ENCODE measurements at regions not wholly inside any gene's neighbourhood (a gene's known extent, or its start where the extent isn't known, plus 50 kb on each side); places are given as distances from the start of the nearest gene placed in this dataset.

DNA sequence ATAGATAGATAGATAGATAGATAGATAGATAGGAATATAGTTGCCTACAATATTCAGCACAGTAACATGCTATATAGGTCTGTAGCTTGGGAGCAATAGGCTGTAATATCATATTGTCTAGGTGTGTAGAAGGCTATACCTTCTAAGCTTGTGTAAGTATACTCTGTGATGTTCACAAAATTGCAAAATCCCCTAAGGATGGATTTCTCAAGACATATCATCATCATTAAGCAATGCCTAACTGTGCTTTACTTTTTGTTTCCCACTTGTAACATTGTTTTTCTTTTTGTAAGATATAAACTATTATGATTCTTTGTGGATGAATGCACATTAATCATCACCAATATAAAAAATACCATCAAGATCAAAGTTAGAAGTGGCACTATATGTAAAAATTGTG is 1905.6 kb downstream of the NCAM2 start:
- Histone ChIP-seq H3K9me3 (no peaks in the 10 kb centered on the region), H3K27ac (ENCODE audit: low read length) (no peak overlapping the region), H3K4me3 (ENCODE audit: control insufficient read depth in 1 of 2, extremely low read depth in 1 of 2, low read length in 1 of 2) (no peak overlapping the region), H3K36me3 (ENCODE audit: control insufficient read depth in 2 of 2, extremely low read depth in 1 of 2, insufficient read depth in 1 of 2, low read length in 1 of 2) (no peaks in the 10 kb centered on the region), H3K27me3 (replicated peaks in 1 of 2; ENCODE audit: control insufficient read depth in 2 of 2, extremely low read depth in 1 of 2, insufficient read depth in 2 of 2, low read length in 1 of 2) (no peaks in the 10 kb centered on the region), H3K4me1 (ENCODE audit: control insufficient read depth in 1 of 2, extremely low read depth in 1 of 2, insufficient read depth in 2 of 2, low read length in 2 of 2) (no peaks in the 10 kb centered on the region)
- Mint-ChIP-seq H3K27me3 (no peaks in the 10 kb centered on the region), H3K4me1 (no peaks in the 10 kb centered on the region), H3K27ac (no peak overlapping the region), H3K36me3 (no peaks in the 10 kb centered on the region), H3K9me3 (no peaks in the 10 kb centered on the region), H3K4me3 (no peak overlapping the region)
- ATAC-seq (replicated peaks in 1 of 4) (no peak), DNase-seq (no peak)
- ChIA-PET POLR2A (no interaction called here), CTCF (no interaction called here)

DNA sequence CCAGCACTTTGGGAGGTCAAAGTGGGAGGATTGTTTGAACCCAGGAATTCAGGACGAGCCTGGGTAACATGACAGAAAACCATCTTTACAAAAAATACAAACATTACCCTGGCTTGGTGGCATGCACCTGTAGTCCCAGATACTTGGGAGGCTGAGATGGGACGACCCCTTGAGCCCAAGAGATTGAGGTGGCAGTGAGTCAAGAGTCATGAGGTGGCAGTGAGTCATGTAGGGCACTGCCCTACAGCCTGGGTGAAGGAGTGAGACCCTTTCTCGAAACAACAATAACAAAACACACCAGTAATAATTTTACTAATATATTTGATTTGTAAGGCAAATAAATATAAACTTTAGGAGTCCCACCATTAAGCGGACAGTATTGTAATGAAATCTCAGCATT is 1906.2 kb downstream of the NCAM2 start:
- POLR2A ChIA-PET: no interaction called here
- Histone ChIP-seq H3K36me3 (ENCODE audit: control insufficient read depth in 2 of 2, extremely low read depth in 1 of 2, insufficient read depth in 1 of 2, low read length in 1 of 2) (no peaks in the 10 kb centered on the region), H3K4me3 (ENCODE audit: control insufficient read depth in 1 of 2, extremely low read depth in 1 of 2, low read length in 1 of 2) (no peak overlapping the region), H3K27me3 (replicated peaks in 1 of 2; ENCODE audit: control insufficient read depth in 2 of 2, extremely low read depth in 1 of 2, insufficient read depth in 2 of 2, low read length in 1 of 2) (no peaks in the 10 kb centered on the region), H3K4me1 (ENCODE audit: control insufficient read depth in 1 of 2, extremely low read depth in 1 of 2, insufficient read depth in 2 of 2, low read length in 2 of 2) (no peaks in the 10 kb centered on the region), H3K9me3 (no peaks in the 10 kb centered on the region), H3K27ac (ENCODE audit: low read length) (no peak overlapping the region)
- H3K36me3 Mint-ChIP-seq: no peaks in the 10 kb centered on the region
- no peak for DNase-seq
- CTCF ChIA-PET: no interaction called here
- no CpG with 5 or more reads among the region's 4 CpGs for WGBS (ENCODE audit: insufficient coverage)
- no peak for ATAC-seq (replicated peaks in 1 of 4)
- no peaks in the 10 kb centered on the region for H3K27me3 Mint-ChIP-seq
- no peak overlapping the region for H3K4me3 Mint-ChIP-seq
- no peak overlapping the region for H3K27ac Mint-ChIP-seq
- H3K9me3 Mint-ChIP-seq: no peaks in the 10 kb centered on the region
- no peaks in the 10 kb centered on the region for H3K4me1 Mint-ChIP-seq

DNA sequence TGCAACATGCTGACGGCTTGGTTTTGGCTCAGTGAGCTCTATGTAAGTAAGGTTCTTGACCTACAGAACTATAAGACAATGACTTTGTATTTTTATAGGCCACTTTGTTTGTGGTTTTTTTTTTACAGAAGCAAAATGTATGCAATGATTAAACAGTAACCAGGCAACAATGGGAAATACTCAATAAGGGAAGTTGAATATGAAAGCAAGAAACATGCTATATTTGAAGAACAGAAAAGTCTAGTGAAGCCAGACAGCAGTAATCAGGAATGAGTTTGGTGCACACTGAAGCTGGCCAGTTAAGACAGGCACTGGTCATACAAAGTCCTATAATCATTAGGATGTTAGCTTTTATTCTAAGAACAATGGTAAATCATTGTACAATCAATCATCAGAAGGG is 1926.8 kb downstream of the NCAM2 start:
- Histone ChIP-seq H3K27me3 (replicated peaks in 1 of 2; ENCODE audit: control insufficient read depth in 2 of 2, extremely low read depth in 1 of 2, insufficient read depth in 2 of 2, low read length in 1 of 2) (no peaks in the 10 kb centered on the region), H3K36me3 (ENCODE audit: control insufficient read depth in 2 of 2, extremely low read depth in 1 of 2, insufficient read depth in 1 of 2, low read length in 1 of 2) (no peaks in the 10 kb centered on the region), H3K9me3 (no peaks in the 10 kb centered on the region), H3K27ac (ENCODE audit: low read length) (no peak overlapping the region), H3K4me3 (ENCODE audit: control insufficient read depth in 1 of 2, extremely low read depth in 1 of 2, low read length in 1 of 2) (no peak overlapping the region), H3K4me1 (ENCODE audit: control insufficient read depth in 1 of 2, extremely low read depth in 1 of 2, insufficient read depth in 2 of 2, low read length in 2 of 2) (no peaks in the 10 kb centered on the region)
- ATAC-seq (replicated peaks in 1 of 4) (no peak), DNase-seq (no peak)
- no peaks in the 10 kb centered on the region for H3K36me3 Mint-ChIP-seq
- ChIA-PET CTCF (no interaction called here), POLR2A (no interaction called here)
- H3K27me3 Mint-ChIP-seq: no peaks in the 10 kb centered on the region
- no peak overlapping the region for H3K27ac Mint-ChIP-seq
- no peaks in the 10 kb centered on the region for H3K4me1 Mint-ChIP-seq
- peaks cover 0 to 5% (median 5%) of the 10 kb centered on the region in 3 donors for H3K9me3 Mint-ChIP-seq
- no CpG with 5 or more reads among the region's 1 CpG for WGBS (ENCODE audit: insufficient coverage)
- H3K4me3 Mint-ChIP-seq: no peak overlapping the region

DNA sequence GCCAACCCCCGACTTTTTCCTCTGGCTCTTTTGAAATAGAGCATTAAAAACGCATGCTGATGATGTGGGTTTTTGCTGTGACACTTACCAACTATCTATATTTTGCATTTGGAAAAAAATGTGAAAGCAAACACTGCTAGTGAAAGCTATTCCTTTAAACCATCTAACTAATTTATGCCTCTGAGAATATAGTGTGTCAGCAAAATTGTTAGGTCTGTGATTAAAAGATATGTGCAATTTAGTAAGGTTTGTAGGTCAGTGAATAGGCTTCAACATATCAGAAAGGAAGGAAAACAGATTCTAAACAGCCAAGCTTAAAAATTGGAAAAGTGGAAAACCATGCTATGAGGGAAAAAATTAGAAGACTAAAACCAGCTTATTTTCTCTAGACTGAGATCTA is 1929.3 kb downstream of the NCAM2 start:
- Histone ChIP-seq H3K4me3 (ENCODE audit: control insufficient read depth in 1 of 2, extremely low read depth in 1 of 2, low read length in 1 of 2) (no peak overlapping the region), H3K9me3 (no peaks in the 10 kb centered on the region), H3K4me1 (ENCODE audit: control insufficient read depth in 1 of 2, extremely low read depth in 1 of 2, insufficient read depth in 2 of 2, low read length in 2 of 2) (no peaks in the 10 kb centered on the region), H3K27me3 (replicated peaks in 1 of 2; ENCODE audit: control insufficient read depth in 2 of 2, extremely low read depth in 1 of 2, insufficient read depth in 2 of 2, low read length in 1 of 2) (no peaks in the 10 kb centered on the region), H3K36me3 (ENCODE audit: control insufficient read depth in 2 of 2, extremely low read depth in 1 of 2, insufficient read depth in 1 of 2, low read length in 1 of 2) (no peaks in the 10 kb centered on the region), H3K27ac (ENCODE audit: low read length) (no peak overlapping the region)
- Mint-ChIP-seq H3K9me3 (peaks cover 0 to 18% (median 0%) of the 10 kb centered on the region in 3 donors), H3K27me3 (no peaks in the 10 kb centered on the region), H3K4me3 (no peak overlapping the region), H3K27ac (no peak overlapping the region), H3K4me1 (no peaks in the 10 kb centered on the region), H3K36me3 (no peaks in the 10 kb centered on the region)
- ChIA-PET POLR2A (no interaction called here), CTCF (no interaction called here)
- ATAC-seq (replicated peaks in 1 of 4): no peak
- DNase-seq: no peak
- no CpG with 5 or more reads among the region's 2 CpGs for WGBS (ENCODE audit: insufficient coverage)

DNA sequence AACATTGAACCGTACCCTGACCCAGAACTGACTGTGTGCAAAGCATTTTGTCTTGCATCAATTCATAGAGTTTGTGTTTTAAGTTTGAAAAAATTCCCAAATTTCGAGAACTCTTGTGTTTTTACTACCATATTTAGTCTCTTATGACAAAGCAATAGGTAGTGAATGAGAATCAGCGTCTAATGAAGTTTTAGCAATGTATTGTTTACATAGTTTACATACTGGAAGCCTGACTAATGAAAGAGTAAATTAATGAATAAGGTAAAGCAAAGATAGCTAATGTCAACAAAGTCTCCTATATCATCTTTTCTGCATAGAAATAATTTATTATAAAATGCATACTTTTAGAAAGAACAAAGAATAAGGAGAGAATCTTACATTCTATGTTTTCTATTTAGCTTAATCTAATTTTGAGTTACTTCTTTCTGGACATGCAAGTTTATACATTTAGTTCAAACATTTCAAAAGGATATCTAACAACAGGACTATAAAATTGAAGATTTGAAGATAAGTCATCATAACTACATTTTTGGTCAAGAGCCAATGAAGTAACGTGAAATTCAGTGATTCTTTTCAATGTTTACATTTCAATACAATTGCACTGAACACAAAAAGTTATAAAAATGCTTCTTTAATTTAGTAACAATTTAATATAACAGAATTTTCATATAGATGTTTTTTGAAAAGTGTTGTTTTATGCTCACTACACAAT is 1943.7 kb downstream of the NCAM2 start:
- Mint-ChIP-seq H3K4me3 (no peak overlapping the region), H3K27ac (no peak overlapping the region), H3K27me3 (no peaks in the 10 kb centered on the region), H3K36me3 (no peaks in the 10 kb centered on the region), H3K9me3 (peaks cover 0 to 6% (median 0%) of the 10 kb centered on the region in 3 donors), H3K4me1 (no peaks in the 10 kb centered on the region)
- Histone ChIP-seq H3K9me3 (no peaks in the 10 kb centered on the region), H3K27me3 (replicated peaks in 1 of 2; ENCODE audit: control insufficient read depth in 2 of 2, extremely low read depth in 1 of 2, insufficient read depth in 2 of 2, low read length in 1 of 2) (no peaks in the 10 kb centered on the region), H3K4me3 (ENCODE audit: control insufficient read depth in 1 of 2, extremely low read depth in 1 of 2, low read length in 1 of 2) (no peak overlapping the region), H3K4me1 (ENCODE audit: control insufficient read depth in 1 of 2, extremely low read depth in 1 of 2, insufficient read depth in 2 of 2, low read length in 2 of 2) (no peaks in the 10 kb centered on the region), H3K36me3 (ENCODE audit: control insufficient read depth in 2 of 2, extremely low read depth in 1 of 2, insufficient read depth in 1 of 2, low read length in 1 of 2) (no peaks in the 10 kb centered on the region), H3K27ac (ENCODE audit: low read length) (no peak overlapping the region)
- CTCF ChIA-PET: no interaction called here
- POLR2A ChIA-PET: interaction anchor here in 1 of 2 donors (0.7 kb wide), 1 partner anchor 334 kb away, joined by 3 read pairs; no protein-coding TSS in a partner anchor
- ATAC-seq (replicated peaks in 1 of 4) (no peak), DNase-seq (no peak)
- WGBS (ENCODE audit: insufficient coverage): no CpG with 5 or more reads among the region's 4 CpGs

DNA sequence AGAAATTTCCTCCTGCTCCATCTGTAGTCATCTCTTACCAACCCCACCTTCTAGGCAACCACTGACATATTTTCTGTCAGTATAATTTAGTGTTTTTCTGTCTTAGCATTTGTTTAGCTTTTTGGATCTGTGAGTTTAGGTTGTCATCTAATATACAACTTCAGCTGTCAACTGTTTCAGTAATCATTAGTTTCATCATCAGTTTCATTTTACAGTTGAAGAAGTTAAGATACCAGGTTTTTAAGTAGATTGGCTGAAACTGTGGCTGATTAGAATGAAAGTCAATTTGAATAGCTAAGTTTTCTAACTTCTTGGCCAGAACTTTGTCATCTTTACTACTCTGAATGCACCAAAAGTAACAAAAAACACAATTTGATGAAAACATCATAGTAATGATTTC is 1957.3 kb downstream of the NCAM2 start:
- Mint-ChIP-seq H3K27me3 (no peaks in the 10 kb centered on the region), H3K27ac (no peak overlapping the region), H3K4me3 (no peak overlapping the region), H3K9me3 (peaks cover 3 to 14% (median 3%) of the 10 kb centered on the region in 3 donors), H3K4me1 (no peaks in the 10 kb centered on the region), H3K36me3 (no peaks in the 10 kb centered on the region)
- POLR2A ChIA-PET: no interaction called here
- CTCF ChIA-PET: no interaction called here
- no peak overlapping the region for H3K27ac ChIP-seq (ENCODE audit: low read length)
- ATAC-seq (replicated peaks in 1 of 4) (no peak), DNase-seq (no peak)
- H3K27me3 ChIP-seq (replicated peaks in 1 of 2; ENCODE audit: control insufficient read depth in 2 of 2, extremely low read depth in 1 of 2, insufficient read depth in 2 of 2, low read length in 1 of 2): no peaks in the 10 kb centered on the region
- no peak overlapping the region for H3K4me3 ChIP-seq (ENCODE audit: control insufficient read depth in 1 of 2, extremely low read depth in 1 of 2, low read length in 1 of 2)
- peaks cover 3% of the 10 kb centered on the region for H3K9me3 ChIP-seq
- no peaks in the 10 kb centered on the region for H3K36me3 ChIP-seq (ENCODE audit: control insufficient read depth in 2 of 2, extremely low read depth in 1 of 2, insufficient read depth in 1 of 2, low read length in 1 of 2)
- no peaks in the 10 kb centered on the region for H3K4me1 ChIP-seq (ENCODE audit: control insufficient read depth in 1 of 2, extremely low read depth in 1 of 2, insufficient read depth in 2 of 2, low read length in 2 of 2)

DNA sequence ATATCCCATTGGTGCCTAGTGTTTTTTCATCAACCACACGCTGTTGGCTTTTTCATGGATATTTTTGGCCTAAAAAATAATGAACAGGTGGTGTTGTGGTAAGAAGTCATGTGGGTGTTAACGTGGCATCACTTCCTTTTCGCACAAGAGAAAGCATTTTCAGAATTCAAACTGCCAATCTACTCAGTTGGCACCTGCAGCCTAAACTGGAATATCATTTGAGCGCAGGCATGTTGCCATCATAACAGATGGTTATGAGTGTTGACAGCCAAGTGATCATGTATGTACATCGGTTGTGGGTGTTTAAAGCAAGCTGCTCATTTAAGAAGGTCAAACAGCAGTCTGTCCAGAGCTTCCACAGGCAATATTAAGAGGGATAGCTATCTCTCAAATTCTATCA is 1963.0 kb downstream of the NCAM2 start:
- DNase-seq (no peak), ATAC-seq (replicated peaks in 1 of 4) (no peak)
- ChIA-PET POLR2A (no interaction called here), CTCF (no interaction called here)
- H3K9me3 Mint-ChIP-seq: peaks cover 1 to 14% (median 6%) of the 10 kb centered on the region in 3 donors
- Histone ChIP-seq H3K36me3 (ENCODE audit: control insufficient read depth in 2 of 2, extremely low read depth in 1 of 2, insufficient read depth in 1 of 2, low read length in 1 of 2) (no peaks in the 10 kb centered on the region), H3K27ac (ENCODE audit: low read length) (no peak overlapping the region), H3K27me3 (replicated peaks in 1 of 2; ENCODE audit: control insufficient read depth in 2 of 2, extremely low read depth in 1 of 2, insufficient read depth in 2 of 2, low read length in 1 of 2) (no peaks in the 10 kb centered on the region), H3K4me3 (ENCODE audit: control insufficient read depth in 1 of 2, extremely low read depth in 1 of 2, low read length in 1 of 2) (no peak overlapping the region), H3K4me1 (ENCODE audit: control insufficient read depth in 1 of 2, extremely low read depth in 1 of 2, insufficient read depth in 2 of 2, low read length in 2 of 2) (no peaks in the 10 kb centered on the region), H3K9me3 (no peaks in the 10 kb centered on the region)
- H3K4me1 Mint-ChIP-seq: no peaks in the 10 kb centered on the region
- H3K27ac Mint-ChIP-seq: no peak overlapping the region
- WGBS (ENCODE audit: insufficient coverage): 67% methylated on average over 3 of the region's 5 CpGs
- H3K36me3 Mint-ChIP-seq: no peaks in the 10 kb centered on the region
- no peaks in the 10 kb centered on the region for H3K27me3 Mint-ChIP-seq
- H3K4me3 Mint-ChIP-seq: no peak overlapping the region

Measured in T-cell (primary cell).